ENCODE measurements at regions not wholly inside any gene's neighbourhood (a gene's known extent, or its start where the extent isn't known, plus 50 kb on each side); places are given as distances from the start of the nearest gene placed in this dataset.

GRCh38 chr11:70703141-70704064, 305.1 kb downstream of the CTTN start:
- DNase-seq (ENCODE audit: low spot score) = no peak

- DNase-seq (ENCODE audit: low spot score) = no peak
Observed at GRCh38 chr11:70705097-70705496, 306.8 kb downstream of the CTTN start.

DNA sequence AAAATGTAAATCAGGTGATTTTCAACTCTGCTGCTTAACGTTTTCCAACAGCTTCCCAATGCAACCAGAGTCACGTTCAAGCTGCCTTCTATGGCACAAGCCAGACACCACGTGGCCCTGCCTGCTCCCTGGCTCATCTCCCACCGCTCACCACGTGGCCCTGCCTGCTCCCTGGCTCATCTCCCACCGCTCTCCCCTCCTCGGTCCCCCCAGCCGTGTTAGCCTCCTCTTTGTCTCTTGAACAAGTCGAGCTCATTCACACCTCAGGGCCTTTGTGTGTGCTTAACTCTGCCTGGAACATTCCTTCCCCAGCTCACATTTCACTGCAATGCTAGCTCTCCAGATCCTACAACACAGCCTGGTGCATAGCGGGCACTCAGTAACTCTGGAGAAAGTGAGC, 307.6 kb downstream of the CTTN start:
- no peak for DNase-seq (ENCODE audit: low spot score)

- no peak for DNase-seq (ENCODE audit: low spot score)
Observed at GRCh38 chr11:70707821-70708220, 309.5 kb downstream of the CTTN start.

GRCh38 chr11:70709596-70709995, 311.3 kb downstream of the CTTN start:
- DNase-seq (ENCODE audit: low spot score) = no peak

DNA sequence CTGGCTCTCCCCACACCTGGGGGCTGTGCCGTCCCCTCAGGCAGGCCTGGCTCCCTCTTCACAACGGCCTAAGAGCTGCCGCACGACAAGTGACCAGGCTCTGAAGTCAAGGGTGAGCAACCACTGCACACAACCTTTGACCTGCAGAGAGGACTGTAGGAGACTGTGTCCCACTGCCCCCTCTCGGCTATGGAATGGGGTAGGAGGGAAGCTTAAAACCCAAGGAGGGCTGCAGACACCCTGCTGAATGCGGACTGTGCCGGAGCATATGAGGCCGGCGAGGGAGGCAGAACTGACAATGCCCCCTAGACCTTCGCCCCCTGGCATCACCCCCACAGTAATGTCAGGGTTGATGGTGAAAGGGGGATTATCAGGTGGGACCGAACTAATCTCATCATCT, 311.9 kb downstream of the CTTN start:
- no peak for DNase-seq (ENCODE audit: low spot score)

GRCh38 chr11:70710601-70711000, 312.3 kb downstream of the CTTN start:
- no peak for DNase-seq (ENCODE audit: low spot score)

DNA sequence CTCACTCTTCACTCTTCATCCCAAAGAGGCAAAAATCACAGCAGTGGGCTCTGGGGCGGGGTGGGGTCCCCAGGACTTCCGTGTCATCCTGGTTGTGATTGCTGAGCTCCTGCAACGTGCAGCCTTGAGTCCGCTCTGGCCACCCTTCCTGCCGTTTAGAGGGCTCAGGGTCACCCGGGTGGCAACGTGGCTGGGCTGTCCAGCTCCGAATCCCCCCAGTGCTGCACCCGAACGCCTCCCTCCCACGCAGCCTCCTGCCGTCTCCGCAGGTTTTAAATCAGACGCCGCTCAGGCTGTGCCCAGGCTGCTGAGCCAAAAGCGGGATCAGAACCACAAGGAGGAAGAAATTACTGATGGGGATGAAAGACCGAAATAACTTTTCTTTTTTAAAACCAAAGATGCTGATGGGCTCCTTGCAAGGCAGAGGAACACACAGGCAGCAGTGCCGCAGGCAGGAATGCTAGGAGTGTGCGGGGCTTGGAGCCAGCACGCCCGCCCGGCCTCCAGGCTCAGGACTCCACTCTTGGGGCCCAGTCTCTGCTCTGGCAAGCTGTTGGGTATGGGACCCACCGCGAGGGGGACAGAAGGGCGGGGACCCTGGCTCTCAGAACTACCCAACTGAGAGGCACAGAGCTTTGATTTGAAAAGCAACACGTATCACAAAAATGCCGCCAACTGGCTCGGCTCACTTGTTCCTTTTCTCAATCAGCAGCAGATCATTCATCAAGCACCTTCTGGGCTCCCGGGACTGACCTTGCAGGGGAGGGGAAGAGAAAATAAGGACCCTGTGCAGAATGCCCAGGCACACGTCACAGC, 313.0 kb downstream of the CTTN start:
- no peak for DNase-seq (ENCODE audit: low spot score)

DNA sequence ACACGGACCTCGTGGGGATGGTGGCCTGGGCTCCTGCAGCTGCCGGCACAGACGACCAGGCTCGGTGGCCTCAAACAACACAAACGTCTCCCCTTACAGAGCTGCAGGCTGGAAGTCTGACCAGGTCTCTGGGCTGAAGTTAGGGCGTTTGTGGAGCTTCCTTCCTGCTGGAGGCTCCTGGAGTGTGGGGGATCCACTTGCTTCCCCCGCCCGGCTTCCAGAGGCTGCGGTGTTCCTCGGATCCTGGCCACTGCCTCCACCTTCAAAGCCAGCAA, 313.5 kb downstream of the CTTN start:
- DNase-seq (ENCODE audit: low spot score) = no peak

GRCh38 chr11:70712471-70712870, 314.1 kb downstream of the CTTN start:
- no peak for DNase-seq (ENCODE audit: low spot score)

DNA sequence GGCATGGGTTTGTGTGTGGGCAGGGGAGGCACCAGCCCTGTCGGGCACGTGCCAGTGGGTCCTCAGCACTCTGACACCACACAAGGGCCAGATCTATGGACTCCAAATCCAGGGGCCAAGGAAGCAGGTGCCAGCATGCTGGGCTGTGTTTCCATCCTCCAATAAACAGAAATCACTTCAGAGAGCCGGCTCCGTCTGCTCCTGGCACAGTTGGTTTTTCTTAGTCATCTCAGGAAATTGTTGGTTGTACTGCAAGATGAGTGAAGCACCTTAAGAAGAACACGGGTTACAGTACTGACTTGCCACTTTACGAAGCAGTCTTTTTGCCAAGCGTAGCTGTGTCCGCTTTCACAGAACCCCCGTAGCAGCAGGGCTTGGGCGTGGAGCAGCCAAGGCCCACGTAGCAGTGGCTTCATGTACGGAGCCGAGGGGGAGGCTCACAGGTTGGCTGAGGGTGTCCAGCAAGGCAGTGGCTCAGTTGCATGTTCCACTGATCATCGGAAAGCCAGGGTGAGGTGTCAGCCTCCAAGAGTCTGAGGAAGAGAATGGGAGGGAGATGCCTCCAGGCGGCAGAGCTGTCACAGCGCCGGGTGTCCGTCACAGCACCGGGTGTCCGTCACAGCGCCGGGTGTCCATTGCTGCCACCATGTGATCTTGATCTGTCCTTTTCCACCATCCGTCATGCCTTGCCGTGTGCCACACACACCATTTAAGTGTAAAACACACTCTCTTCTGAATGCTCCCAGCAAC, 314.9 kb downstream of the CTTN start:
- no peak for DNase-seq (ENCODE audit: low spot score)

- DNase-seq (ENCODE audit: low spot score) = no peak
Observed at GRCh38 chr11:70713988-70714665, 315.8 kb downstream of the CTTN start.

- DNase-seq (ENCODE audit: low spot score) = no peak
Observed at GRCh38 chr11:70715166-70715951, 317.0 kb downstream of the CTTN start.

DNA sequence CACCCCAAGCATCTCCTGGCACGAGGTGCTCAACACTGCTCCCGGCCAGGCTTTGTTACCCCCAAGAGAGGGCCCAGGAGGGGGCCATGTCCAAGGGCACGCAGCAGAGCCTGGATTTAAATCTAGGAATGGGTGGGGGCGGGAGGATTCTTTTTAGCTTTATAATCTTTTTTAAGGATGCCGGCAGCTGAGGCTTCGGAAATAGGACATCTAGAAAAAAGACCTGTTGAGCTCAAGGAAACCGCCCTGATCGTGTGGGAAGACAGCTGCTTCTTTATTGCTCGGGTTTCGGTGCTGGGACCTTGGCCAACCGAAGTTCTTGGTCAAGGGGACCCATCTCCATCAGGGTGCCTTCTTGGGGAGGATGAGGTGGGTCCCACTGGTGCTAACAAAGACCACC, 317.9 kb downstream of the CTTN start:
- no peak for DNase-seq (ENCODE audit: low spot score)

DNA sequence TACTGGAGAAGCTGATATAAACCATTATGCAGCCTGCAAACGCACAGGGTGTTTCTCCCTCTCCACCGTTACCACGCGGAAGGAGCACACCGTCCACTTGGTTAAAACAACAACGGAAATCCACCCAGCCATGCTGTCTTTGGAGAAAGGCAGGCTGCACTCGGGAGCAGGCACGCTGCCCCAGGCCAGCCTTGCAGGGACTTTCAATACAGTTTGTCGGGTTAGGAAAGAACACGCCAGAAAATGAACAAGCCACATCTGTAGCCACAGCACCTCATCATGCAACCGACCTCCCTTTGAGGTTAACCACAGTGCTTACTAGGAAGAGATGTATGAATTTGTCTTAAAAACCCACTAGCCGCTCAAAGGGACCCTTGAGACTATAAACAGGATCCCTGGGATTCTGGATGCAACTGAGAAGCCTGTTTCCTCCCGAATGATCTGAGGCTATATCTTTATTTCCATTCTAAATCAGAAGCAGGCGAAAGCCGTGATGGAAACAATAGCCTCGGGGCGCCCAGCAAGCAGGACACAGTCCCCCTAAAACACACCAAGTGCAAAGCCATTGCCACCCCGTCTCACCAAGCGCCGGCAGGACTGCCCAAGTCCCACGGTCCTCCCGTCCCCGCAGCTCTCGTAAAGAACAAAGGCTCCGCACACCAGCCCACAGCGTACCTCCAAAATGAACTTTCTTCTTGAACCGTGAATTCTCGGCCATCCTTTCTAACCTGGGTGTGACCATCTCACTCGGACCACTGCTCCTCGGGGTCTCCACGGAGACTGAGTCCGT, 318.9 kb downstream of the CTTN start:
- no peak for DNase-seq (ENCODE audit: low spot score)

DNA sequence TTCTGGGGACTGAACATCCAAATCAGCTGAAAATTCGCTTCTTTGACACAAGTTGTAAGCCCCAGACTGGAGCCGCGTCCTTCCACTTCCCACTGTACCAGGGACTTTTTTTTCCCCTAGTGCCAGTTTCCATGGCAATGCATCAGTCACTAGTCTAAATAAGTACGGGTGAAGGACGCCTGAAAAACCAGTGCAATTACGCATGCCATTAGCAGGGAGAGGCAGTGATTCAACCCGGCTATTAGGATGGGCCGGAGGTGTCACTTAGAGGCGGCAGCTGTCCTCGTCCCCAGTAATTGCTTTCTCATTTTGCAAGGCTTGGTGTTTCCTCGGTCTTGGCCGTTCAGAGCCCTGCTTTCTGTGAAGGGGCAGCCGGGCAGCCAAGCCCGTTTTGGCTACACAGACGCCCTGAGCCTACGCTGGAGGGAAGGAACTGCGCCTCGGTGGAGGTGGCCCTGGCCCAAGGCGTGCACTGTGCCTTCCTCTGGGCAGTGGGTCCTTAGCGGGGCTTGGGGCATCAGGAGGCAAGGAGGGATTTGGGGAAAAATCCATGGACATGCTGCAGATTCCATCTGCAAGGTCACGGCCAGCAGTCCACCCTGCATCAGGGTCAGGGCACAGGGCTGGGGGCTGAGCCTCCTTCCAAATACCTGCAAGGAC, 319.7 kb downstream of the CTTN start:
- no peak for DNase-seq (ENCODE audit: low spot score)

DNA sequence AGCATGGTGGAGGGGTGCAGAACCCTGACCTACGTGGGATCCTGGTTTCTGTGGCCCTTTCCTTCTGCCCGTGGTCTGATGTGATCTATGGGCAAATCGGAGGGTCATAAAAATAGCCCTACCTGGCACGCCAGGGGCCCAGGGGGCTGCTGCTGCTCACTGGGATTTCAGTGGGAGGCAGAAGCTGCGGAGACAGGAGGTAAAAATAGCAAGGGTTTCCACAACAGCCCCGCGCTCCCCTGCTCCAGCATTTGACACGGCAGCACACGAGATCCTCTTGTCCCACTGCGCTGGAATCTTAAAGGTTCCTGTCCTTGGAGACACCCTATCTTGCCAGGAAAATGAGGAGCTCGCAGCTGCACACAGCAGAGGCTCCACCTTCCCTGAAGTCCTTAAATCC, 321.2 kb downstream of the CTTN start:
- no peak for DNase-seq (ENCODE audit: low spot score)

DNA sequence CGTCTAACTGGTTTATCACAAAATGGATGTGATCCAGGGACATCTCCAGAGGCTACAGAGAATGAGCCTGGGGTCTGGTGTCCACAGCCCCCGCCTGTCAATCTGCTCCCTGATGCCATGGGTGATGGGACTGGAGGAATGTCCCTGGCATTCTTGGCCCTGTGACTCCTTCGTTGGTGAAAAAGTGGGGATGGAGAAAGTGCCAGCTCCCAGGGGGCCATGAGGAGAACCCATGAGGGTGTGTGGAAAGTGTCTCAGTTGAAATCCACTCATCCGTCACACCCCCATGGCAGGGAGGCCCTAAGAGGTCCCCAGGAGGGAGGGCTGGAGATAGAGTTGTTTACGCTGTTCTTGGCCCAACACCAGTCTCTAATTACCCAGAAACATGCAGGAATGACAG, 322.0 kb downstream of the CTTN start:
- DNase-seq (ENCODE audit: low spot score) = no peak

GRCh38 chr11:70721006-70721405, 322.7 kb downstream of the CTTN start:
- no peak for DNase-seq (ENCODE audit: low spot score)

DNA sequence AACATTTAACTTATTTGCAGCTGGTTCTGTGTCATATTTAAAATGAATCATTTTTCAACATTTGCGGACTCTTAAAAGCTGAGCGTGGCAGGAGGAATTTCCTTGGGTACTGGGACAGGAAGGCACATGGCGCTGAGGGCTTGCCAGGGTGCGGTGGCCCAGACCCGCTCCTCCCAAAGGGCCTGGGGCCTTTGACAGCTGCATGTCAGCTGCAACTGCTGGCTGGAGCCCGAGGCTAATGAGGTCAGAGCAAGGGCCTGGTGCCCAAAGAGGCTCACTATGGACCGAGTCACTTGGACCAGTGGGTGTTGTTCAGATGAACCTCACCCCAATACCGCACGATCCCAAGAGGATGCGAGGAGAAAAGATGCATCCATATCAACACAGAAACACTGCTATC, 326.9 kb downstream of the CTTN start:
- no peak for DNase-seq (ENCODE audit: low spot score)

Measured in LoVo (cell line).